Natural killer cell (primary cell): ENCODE measurements at regions not wholly inside any gene's neighbourhood (a gene's known extent, or its start where the extent isn't known, plus 50 kb on each side); places are given as distances from the start of the nearest gene placed in this dataset.

Experiments used
- ATAC-seq, 3 donors: fragments of 150-1000 bp in 2 of 3; fragments of 200-7000 bp in 1 of 3; cut with Tn5 transposase; 1 replicate in 1 of 3; 2 replicates in 2 of 3; pipeline ENCODE4 v1.10.0; 2021; ENCODE audit warnings: mild to moderate bottlenecking in 2 of 3, moderate library complexity in 2 of 3
- DNase-seq, 2 donors: peaks; one replicate each; pipeline versions ENCODE4 v3.0.0 to v3.0.0-alpha.2; 2013 to 2021; ENCODE audit warnings: mixed read lengths in 1 of 2
- H3K27ac ChIP-seq: one replicate; pipeline ENCODE4 v1.5.1; 2013; ENCODE audit warnings: mild to moderate bottlenecking, low read length
- H3K27me3 ChIP-seq: one replicate; pipeline ENCODE4 v1.6.1; 2013; ENCODE audit warnings: low read length; ENCODE audit not compliant: control insufficient read depth, insufficient read depth
- H3K36me3 ChIP-seq: one replicate; pipeline ENCODE4 v1.6.1; 2013; ENCODE audit warnings: low read length; ENCODE audit not compliant: control insufficient read depth, insufficient read depth
- H3K4me1 ChIP-seq: one replicate; pipeline ENCODE4 v1.6.1; 2013; ENCODE audit warnings: low read length; ENCODE audit not compliant: control insufficient read depth, insufficient read depth
- H3K4me3 ChIP-seq: one replicate; pipeline ENCODE4 v1.5.1; 2013; ENCODE audit warnings: low read length
- H3K9me3 ChIP-seq: one replicate; pipeline ENCODE4 v1.6.1; 2013; ENCODE audit warnings: low read length; ENCODE audit not compliant: control insufficient read depth, insufficient read depth
- H3K27ac Mint-ChIP-seq, 2 donors: one replicate each; pipeline ENCODE4 v1.8.0; 2022; ENCODE audit warnings: mild to moderate bottlenecking in 2 of 2, mixed read lengths in 2 of 2, moderate library complexity in 1 of 2
- H3K27me3 Mint-ChIP-seq, 2 donors: one replicate each; pipeline ENCODE4 v1.8.0; 2022; ENCODE audit warnings: low read depth in 2 of 2, mixed read lengths in 2 of 2
- H3K36me3 Mint-ChIP-seq: one replicate; pipeline ENCODE4 v1.8.0; 2022; ENCODE audit warnings: mixed read lengths
- H3K4me1 Mint-ChIP-seq, 2 donors: one replicate each; pipeline ENCODE4 v1.8.0; 2022; ENCODE audit warnings: mixed read lengths in 2 of 2
- H3K4me3 Mint-ChIP-seq: one replicate; pipeline ENCODE4 v1.8.0; 2022; ENCODE audit warnings: mild to moderate bottlenecking, moderate library complexity, mixed read lengths
- H3K9me3 Mint-ChIP-seq, 2 donors: one replicate each; pipeline ENCODE4 v1.8.0; 2022; ENCODE audit warnings: mixed read lengths in 2 of 2
- WGBS: methylation state at CpG from one replicate; pipeline ENCODE4 v1.1.7; 2013; ENCODE audit warnings: missing lambda C conversion rate; ENCODE audit not compliant: insufficient coverage; 5-methylcytosine and 5-hydroxymethylcytosine counted together
- intact Hi-C: fragments of 100-400 bp; cut with micrococcal nuclease; formaldehyde crosslinking; loops from one replicate; pipeline ENCODE4 v1.14.2; 2022
- TF ChIP-seq, protein P1 (sequence below): fragments of 200-600 bp; IDR thresholded peaks from one replicate; pipeline ENCODE4 v1.8.0; 2022; ENCODE audit warnings: antibody characterized with exemption

DNA sequence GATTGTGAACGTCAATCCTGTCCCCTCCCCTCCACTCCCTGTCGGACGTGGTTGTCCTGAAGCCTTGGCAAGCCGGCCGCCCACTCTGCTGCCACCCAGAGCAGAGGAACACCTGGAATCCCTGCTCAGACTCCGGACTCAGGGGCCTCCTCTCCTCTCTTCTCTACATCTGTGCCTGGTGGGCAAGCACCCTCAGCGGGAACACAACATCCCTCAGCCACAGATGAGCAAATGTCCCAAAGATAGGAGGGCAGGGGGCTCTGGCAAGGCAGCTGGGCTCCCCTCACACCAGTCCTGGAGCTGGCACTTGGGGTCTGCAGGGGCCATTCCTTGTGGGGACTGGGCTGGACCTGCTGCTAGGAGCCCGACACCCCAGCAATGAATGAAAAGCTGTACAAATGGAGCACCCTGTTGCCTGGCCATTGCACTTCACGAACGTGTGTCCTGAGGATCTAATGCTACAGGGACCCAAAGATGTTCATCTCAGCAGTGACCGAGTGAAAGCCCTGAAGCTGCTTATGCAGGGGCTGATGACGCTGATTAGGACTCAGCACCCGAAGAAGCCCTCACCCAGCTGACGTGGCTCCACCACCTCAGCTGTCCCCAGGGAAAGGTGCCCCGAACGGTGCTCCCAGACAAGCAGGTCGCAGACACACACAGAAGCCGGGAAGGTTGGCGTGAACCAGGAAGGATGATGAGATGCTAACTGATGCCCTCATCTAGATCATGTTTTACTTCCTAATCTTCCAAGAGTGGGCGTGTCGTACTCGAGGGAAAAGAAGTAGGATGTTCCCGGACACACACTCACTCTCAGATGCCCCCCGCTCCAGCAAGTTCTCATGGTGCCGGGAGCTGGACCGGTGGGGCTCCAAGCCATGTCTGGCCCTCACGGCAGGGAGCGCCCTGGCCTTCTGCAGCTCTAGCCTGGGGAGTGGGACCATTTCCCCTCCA, 177.0 kb upstream of the PPP1R26 start:
- DNase-seq: no peak
- intact Hi-C loops: no loop called here
- Histone ChIP-seq H3K27ac (no peak overlapping the region), H3K4me1 (no peaks in the 10 kb centered on the region), H3K9me3 (no peaks in the 10 kb centered on the region), H3K4me3 (no peak overlapping the region), H3K27me3 (no peaks in the 10 kb centered on the region), H3K36me3 (no peaks in the 10 kb centered on the region)
- Mint-ChIP-seq H3K27ac (no peak overlapping the region), H3K9me3 (peaks cover 0 to 6% of the 10 kb centered on the region in 2 donors), H3K4me1 (no peaks in the 10 kb centered on the region), H3K36me3 (no peaks in the 10 kb centered on the region), H3K27me3 (peaks cover 0 to 5% of the 10 kb centered on the region in 2 donors), H3K4me3 (no peak overlapping the region)
- 89% methylated on average over 28 of the region's 28 CpGs for WGBS
- ATAC-seq: no peak
- TF ChIP-seq, protein P1, sequence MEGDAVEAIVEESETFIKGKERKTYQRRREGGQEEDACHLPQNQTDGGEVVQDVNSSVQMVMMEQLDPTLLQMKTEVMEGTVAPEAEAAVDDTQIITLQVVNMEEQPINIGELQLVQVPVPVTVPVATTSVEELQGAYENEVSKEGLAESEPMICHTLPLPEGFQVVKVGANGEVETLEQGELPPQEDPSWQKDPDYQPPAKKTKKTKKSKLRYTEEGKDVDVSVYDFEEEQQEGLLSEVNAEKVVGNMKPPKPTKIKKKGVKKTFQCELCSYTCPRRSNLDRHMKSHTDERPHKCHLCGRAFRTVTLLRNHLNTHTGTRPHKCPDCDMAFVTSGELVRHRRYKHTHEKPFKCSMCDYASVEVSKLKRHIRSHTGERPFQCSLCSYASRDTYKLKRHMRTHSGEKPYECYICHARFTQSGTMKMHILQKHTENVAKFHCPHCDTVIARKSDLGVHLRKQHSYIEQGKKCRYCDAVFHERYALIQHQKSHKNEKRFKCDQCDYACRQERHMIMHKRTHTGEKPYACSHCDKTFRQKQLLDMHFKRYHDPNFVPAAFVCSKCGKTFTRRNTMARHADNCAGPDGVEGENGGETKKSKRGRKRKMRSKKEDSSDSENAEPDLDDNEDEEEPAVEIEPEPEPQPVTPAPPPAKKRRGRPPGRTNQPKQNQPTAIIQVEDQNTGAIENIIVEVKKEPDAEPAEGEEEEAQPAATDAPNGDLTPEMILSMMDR: no peak

DNA sequence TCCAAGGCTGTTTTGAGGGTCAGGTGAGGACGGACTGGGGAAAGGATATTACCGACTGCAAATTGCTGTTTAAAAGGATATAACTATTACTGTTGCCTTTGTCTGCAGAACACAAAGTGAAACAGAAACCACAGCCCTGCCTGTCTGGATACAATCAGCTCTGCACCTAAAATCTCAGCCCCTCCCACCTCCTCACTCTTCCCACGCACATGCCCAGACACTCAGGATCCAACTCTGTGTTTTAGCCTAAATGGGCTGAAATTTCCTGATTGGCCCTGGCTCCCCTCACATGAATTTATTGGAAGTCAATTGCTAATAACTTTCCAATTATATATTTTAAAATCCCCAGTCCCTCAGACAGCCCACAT, 176.3 kb upstream of the PPP1R26 start:
- WGBS: 43% methylated on average over 3 of the region's 3 CpGs
- Mint-ChIP-seq H3K4me1 (no peaks in the 10 kb centered on the region), H3K27ac (no peak overlapping the region), H3K4me3 (no peak overlapping the region), H3K27me3 (peaks cover 0 to 3% of the 10 kb centered on the region in 2 donors), H3K36me3 (no peaks in the 10 kb centered on the region), H3K9me3 (peaks cover 0 to 6% of the 10 kb centered on the region in 2 donors)
- TF ChIP-seq, protein P1: no peak
- H3K9me3 ChIP-seq: no peaks in the 10 kb centered on the region
- DNase-seq (no peak), ATAC-seq (no peak)
- H3K4me3 ChIP-seq: no peak overlapping the region
- no peak overlapping the region for H3K27ac ChIP-seq
- H3K4me1 ChIP-seq: no peaks in the 10 kb centered on the region
- intact Hi-C loops: no loop called here
- H3K36me3 ChIP-seq: no peaks in the 10 kb centered on the region
- no peaks in the 10 kb centered on the region for H3K27me3 ChIP-seq

DNA sequence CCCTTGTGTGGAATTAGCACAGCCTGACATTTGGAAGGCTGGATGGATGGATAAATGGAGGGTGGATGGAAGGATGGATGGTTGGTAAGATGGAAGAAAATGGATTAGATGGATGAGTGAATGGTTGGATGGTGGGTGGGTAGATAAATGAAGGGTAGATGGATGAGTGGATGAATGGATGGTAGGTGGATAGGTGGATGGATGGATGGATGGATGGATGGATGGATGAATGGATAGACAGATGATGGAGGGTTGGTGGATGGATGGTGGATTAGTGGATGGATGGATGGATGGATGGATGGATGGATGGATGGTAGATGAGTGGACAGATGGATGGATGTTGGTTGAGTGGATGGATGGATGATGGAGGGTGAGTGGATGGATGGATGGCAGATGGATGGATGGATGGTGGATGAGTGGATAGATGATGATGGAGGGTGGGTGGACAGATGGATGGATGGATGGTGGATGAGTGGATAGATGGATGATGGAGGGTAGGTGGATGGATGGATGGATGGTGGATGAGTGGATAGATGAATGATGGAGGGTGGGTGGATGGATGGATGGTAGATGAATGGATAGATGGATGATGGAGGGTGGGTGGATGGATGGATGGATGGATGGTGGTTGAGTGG, 175.6 kb upstream of the PPP1R26 start:
- Histone ChIP-seq H3K4me3 (no peak overlapping the region), H3K9me3 (no peaks in the 10 kb centered on the region), H3K27ac (no peak overlapping the region), H3K36me3 (no peaks in the 10 kb centered on the region), H3K27me3 (no peaks in the 10 kb centered on the region), H3K4me1 (no peaks in the 10 kb centered on the region)
- peaks cover 0 to 3% of the 10 kb centered on the region in 2 donors for H3K27me3 Mint-ChIP-seq
- H3K9me3 Mint-ChIP-seq: peaks cover 0 to 6% of the 10 kb centered on the region in 2 donors
- no peak overlapping the region for H3K4me3 Mint-ChIP-seq
- TF ChIP-seq, protein P1: no peak
- DNase-seq (no peak), ATAC-seq (no peak)
- no peaks in the 10 kb centered on the region for H3K36me3 Mint-ChIP-seq
- no peak overlapping the region for H3K27ac Mint-ChIP-seq
- H3K4me1 Mint-ChIP-seq: no peaks in the 10 kb centered on the region
- intact Hi-C loops: no loop called here
